GM12874 (cell line): ENCODE measurements at regions not wholly inside any gene's neighbourhood (a gene's known extent, or its start where the extent isn't known, plus 50 kb on each side); places are given as distances from the start of the nearest gene placed in this dataset.

Experiments
- TF ChIP-seq, protein P1 (sequence below): IDR thresholded peaks from 2 replicates; pipeline ENCODE4 v1.5.1; 2011; ENCODE audit warnings: low read depth, mild to moderate bottlenecking, control low read depth, low read length, moderate library complexity; ENCODE audit not compliant: insufficient read depth

- TF ChIP-seq, protein P1, sequence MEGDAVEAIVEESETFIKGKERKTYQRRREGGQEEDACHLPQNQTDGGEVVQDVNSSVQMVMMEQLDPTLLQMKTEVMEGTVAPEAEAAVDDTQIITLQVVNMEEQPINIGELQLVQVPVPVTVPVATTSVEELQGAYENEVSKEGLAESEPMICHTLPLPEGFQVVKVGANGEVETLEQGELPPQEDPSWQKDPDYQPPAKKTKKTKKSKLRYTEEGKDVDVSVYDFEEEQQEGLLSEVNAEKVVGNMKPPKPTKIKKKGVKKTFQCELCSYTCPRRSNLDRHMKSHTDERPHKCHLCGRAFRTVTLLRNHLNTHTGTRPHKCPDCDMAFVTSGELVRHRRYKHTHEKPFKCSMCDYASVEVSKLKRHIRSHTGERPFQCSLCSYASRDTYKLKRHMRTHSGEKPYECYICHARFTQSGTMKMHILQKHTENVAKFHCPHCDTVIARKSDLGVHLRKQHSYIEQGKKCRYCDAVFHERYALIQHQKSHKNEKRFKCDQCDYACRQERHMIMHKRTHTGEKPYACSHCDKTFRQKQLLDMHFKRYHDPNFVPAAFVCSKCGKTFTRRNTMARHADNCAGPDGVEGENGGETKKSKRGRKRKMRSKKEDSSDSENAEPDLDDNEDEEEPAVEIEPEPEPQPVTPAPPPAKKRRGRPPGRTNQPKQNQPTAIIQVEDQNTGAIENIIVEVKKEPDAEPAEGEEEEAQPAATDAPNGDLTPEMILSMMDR = no peak
These were observed 223.4 kb downstream of the SPTSSA start for GRCh38 chr14:34238610-34239009.

DNA sequence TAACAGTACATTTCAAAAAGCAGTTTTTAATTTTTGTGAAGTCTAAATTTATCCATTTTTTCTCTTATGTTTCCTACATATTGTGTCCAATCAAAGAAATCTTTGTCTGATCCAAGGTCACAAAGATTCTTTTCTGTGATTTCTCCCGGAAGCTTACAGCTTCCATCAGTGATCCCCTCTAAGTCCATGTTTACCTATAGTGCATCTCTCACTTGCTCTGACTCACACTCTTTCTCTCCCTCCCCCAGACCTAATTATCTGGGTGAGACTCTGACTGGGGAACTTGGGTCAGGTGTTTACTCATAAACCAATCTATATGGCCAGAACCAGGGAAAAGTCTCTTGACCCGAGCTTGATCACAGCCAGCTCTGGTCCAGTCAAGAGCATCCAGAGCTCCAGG is 224.4 kb downstream of the SPTSSA start:
- TF ChIP-seq, protein P1 = no peak

DNA sequence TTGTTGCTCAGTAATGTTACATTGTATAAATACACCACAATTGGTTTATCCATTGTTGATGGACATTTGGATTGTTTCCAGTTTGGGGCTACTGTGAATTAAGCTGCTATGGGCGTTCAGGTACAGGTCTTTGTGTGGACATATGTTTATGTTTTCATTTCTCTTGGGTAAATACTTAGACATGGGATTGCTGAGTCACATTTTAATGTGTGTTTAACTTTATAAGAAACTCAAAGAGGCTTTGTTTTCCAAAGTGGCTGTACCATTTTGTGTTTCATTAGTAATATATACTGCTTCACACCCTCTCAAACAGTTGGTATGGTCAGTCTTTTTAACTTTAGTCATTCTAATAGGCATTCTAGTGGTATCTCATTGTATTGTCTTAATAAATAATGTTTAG is 225.0 kb downstream of the SPTSSA start:
- TF ChIP-seq, protein P1 = no peak

- TF ChIP-seq, protein P1 = no peak
These were observed 226.3 kb downstream of the SPTSSA start for GRCh38 chr14:34235643-34236300.

GRCh38 chr14:34234258-34234657 is 227.8 kb downstream of the SPTSSA start:
- TF ChIP-seq, protein P1 = no peak

DNA sequence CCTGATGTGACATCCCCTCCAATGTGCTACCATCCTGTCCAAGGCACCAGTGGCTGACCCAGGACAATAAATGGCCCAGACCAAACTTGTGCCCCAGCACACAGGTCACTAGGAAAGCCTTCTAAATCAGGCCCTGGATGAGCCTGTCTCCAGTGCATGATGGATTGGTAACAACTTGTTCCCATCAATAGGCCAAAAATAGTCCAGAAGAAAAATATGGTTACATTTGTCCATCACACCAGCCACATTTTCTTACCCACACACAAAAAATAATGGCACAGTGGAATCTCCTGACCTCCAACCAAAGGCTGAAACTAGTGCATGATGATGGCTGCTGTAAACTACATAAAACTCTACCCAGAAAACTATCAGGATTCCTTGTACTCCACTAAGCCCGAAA is 228.4 kb downstream of the SPTSSA start:
- TF ChIP-seq, protein P1 = no peak

DNA sequence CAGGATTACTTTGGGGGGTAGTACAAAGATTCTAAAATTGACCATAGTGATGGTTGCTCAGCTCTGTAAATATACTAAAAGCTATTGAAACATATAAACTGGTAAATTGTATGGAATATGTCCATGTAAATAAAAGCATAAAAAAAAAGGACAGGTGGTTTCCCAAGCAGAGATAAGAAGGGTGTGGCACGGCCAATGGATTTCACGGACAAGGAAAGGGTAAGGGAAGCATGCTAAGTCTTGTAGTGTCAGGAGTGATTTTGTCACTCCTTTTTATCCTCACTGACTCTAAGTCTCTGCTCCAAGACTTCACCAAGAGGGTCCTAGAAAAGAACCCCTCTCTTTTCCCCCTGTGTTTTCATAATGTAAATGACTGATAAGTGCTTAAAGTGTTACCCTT is 229.2 kb downstream of the SPTSSA start:
- TF ChIP-seq, protein P1 = no peak
